Erythroblast (primary cell): ENCODE measurements at regions not wholly inside any gene's neighbourhood (a gene's known extent, or its start where the extent isn't known, plus 50 kb on each side); places are given as distances from the start of the nearest gene placed in this dataset.

Experiments
- GATA1 ChIP-seq: IDR thresholded peaks from 2 replicates; pipeline ENCODE4 v1.6.1; 2011; ENCODE audit warnings: low read depth, mild to moderate bottlenecking, control low read depth, low read length, moderate library complexity
- POLR2A ChIP-seq: IDR thresholded peaks from 2 replicates; pipeline ENCODE4 v1.6.1; 2011; ENCODE audit warnings: mild to moderate bottlenecking, low read length

DNA sequence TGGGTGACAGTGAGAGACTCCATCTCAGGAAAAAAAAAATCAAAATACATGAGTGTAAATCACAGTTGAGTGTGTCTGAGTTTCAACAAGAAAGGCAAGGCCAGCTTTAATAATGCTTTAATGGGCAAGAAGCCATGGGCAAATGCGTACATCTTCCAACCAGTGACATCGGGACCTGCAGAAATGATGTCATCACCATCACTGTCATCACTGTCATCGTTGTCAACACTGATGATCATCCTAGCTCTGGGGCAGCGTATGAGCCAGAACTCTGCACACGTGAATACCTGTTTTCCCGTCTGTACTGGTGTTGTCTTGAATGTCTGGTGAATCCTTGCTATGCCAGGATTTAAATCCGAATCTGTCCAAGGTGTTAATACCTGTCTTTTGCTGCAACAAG lies 712.5 kb downstream of the BRD1 start:
- TF ChIP-seq POLR2A (no peak), GATA1 (no peak)
